Body of pancreas (tissue), 4 donors: ENCODE measurements at regions not wholly inside any gene's neighbourhood (a gene's known extent, or its start where the extent isn't known, plus 50 kb on each side); places are given as distances from the start of the nearest gene placed in this dataset.

ENCODE experiments used
- ATAC-seq: fragments of 150-250 bp; one replicate; pipeline ENCODE4 v1.9.1; 2016
- DNase-seq, 4 donors: peaks; one replicate each; pipeline ENCODE4 v3.0.0-alpha.2; 2019
- H3K27ac ChIP-seq, 4 donors: fragments of 200-600 bp; sonication (generic); 1 replicate in 3 of 4; 2 replicates in 1 of 4; pipeline versions ENCODE4 v1.5.1 to v1.6.1; 2016 to 2019; ENCODE audit warnings: mild to moderate bottlenecking in 1 of 4, mixed read lengths in 1 of 4, moderate library complexity in 1 of 4
- H3K27me3 ChIP-seq, 2 donors: fragments of 200-600 bp; sonication (generic); one replicate each; pipeline ENCODE4 v1.6.0; 2016; ENCODE audit warnings: mild to moderate bottlenecking in 1 of 2
- H3K36me3 ChIP-seq, 2 donors: fragments of 200-600 bp; sonication (generic); replicated peaks in 1 of 2; 2 replicates each; pipeline ENCODE4 v1.5.1; 2016; ENCODE audit warnings: low read depth in 2 of 2; ENCODE audit not compliant: insufficient read depth in 1 of 2
- H3K4me1 ChIP-seq: fragments of 200-600 bp; sonication (generic); one replicate; pipeline ENCODE4 v1.6.0; 2016
- H3K4me3 ChIP-seq, 2 donors: fragments of 200-600 bp; sonication (generic); 1 replicate in 1 of 2; 2 replicates in 1 of 2; pipeline ENCODE4 v1.5.1; 2016 to 2019
- H3K9me3 ChIP-seq, 3 donors: fragments of 200-600 bp; sonication (generic); 1 replicate in 2 of 3; 2 replicates in 1 of 3; pipeline ENCODE4 v1.5.1; 2016
- CTCF ChIP-seq, 7 experiments: fragments of 450-650 bp in 4 of 7; fragments of 200-600 bp in 3 of 7; sonication (generic) in 3 of 7; IDR thresholded peaks; one replicate each; pipeline ENCODE4 v1.5.1; 2016 to 2019; ENCODE audit warnings: antibody characterized with exemption in 7 of 7
- POLR2A ChIP-seq, 3 donors: fragments of 450-650 bp; IDR thresholded peaks; one replicate each; pipeline ENCODE4 v1.6.1; 2016; ENCODE audit warnings: antibody characterized with exemption in 3 of 3, mild to moderate bottlenecking in 2 of 3
- WGBS, 2 donors: methylation state at CpG; one replicate each; pipeline ENCODE4 v1.1.5; 2017; 5-methylcytosine and 5-hydroxymethylcytosine counted together
- intact Hi-C: fragments of 100-400 bp; cut with DNase I; formaldehyde crosslinking; loops from one replicate; pipeline ENCODE4 v1.15.1; 2023

- DNase-seq (no peak), ATAC-seq (no peak)
- intact Hi-C loops, result loop anchor here (5.0 kb wide), 1 partner anchor 53 kb away; no protein-coding TSS in a partner anchor
- no peak for TF ChIP-seq POLR2A (IDR thresholded peaks at IDR 0.05)
- TF ChIP-seq CTCF (IDR thresholded peaks at IDR 0.05), result no peak
- Histone ChIP-seq H3K9me3 (peaks cover 0 to 2% (median 0%) of the 10 kb centered on the region in 3 donors), H3K36me3 (no peaks in the 10 kb centered on the region), H3K4me1 (no peaks in the 10 kb centered on the region), H3K4me3 (no peak overlapping the region), H3K27me3 (no peaks in the 10 kb centered on the region), H3K27ac (no peak overlapping the region)
- 95 to 97% methylated on average over 1 of the region's 1 CpG for WGBS, 2 donors
These were observed 317.6 kb downstream of the TBL1XR1 start for GRCh38 chr3:176879710-176880109.

- WGBS, 2 donors, result 79 to 80% methylated on average over 1 of the region's 1 CpG
- ATAC-seq (no peak), DNase-seq (no peak)
- no peak for TF ChIP-seq CTCF (IDR thresholded peaks at IDR 0.05)
- TF ChIP-seq POLR2A (IDR thresholded peaks at IDR 0.05), result no peak
- intact Hi-C loops, result no loop called here
- Histone ChIP-seq H3K27ac (no peak overlapping the region), H3K9me3 (no peaks in the 10 kb centered on the region), H3K27me3 (no peaks in the 10 kb centered on the region), H3K4me3 (no peak overlapping the region), H3K36me3 (no peaks in the 10 kb centered on the region), H3K4me1 (peaks cover 11% of the 10 kb centered on the region)
These were observed 324.0 kb downstream of the TBL1XR1 start for GRCh38 chr3:176873261-176873660.

- DNase-seq (peak; percentile 63 to 71 (median 66)), ATAC-seq (peak; percentile 77)
- WGBS, 2 donors, result 10 to 17% methylated on average over 4 of the region's 4 CpGs
- H3K27ac ChIP-seq, result no peak overlapping the region
- no peak for TF ChIP-seq POLR2A (IDR thresholded peaks at IDR 0.05)
- TF ChIP-seq CTCF (IDR thresholded peaks at IDR 0.05), result peak; percentile 54 to 89 (median 79)
- peaks cover 11% of the 10 kb centered on the region for H3K4me1 ChIP-seq
- no peak overlapping the region for H3K4me3 ChIP-seq
- H3K9me3 ChIP-seq, result no peaks in the 10 kb centered on the region
- intact Hi-C loops, result no loop called here
- H3K27me3 ChIP-seq, result no peaks in the 10 kb centered on the region
- H3K36me3 ChIP-seq, result no peaks in the 10 kb centered on the region
These were observed 324.5 kb downstream of the TBL1XR1 start for GRCh38 chr3:176872771-176873209.

GRCh38 chr3:176870451-176870850, 326.8 kb downstream of the TBL1XR1 start:
- H3K36me3 ChIP-seq, result no peaks in the 10 kb centered on the region
- no peaks in the 10 kb centered on the region for H3K27me3 ChIP-seq
- intact Hi-C loops, result no loop called here
- H3K4me1 ChIP-seq, result peaks cover 11% of the 10 kb centered on the region
- no peak for DNase-seq
- ATAC-seq, result no peak
- 83 to 94% methylated on average over 1 of the region's 1 CpG for WGBS, 2 donors
- H3K4me3 ChIP-seq, result no peak overlapping the region
- H3K9me3 ChIP-seq, result no peaks in the 10 kb centered on the region
- no peak for TF ChIP-seq CTCF (IDR thresholded peaks at IDR 0.05)
- no peak for TF ChIP-seq POLR2A (IDR thresholded peaks at IDR 0.05)
- no peak overlapping the region for H3K27ac ChIP-seq
